GM21723 (cell line): ENCODE measurements at regions not wholly inside any gene's neighbourhood (a gene's known extent, or its start where the extent isn't known, plus 50 kb on each side); places are given as distances from the start of the nearest gene placed in this dataset.
A peak's percentile ranks its signal among the peaks of the same experiment; 100 is the strongest.

ENCODE experiments used
- ATAC-seq: cut with Tn5 transposase; IDR thresholded peaks from one replicate; pipeline ENCODE4 v1.9.1; 2021; ENCODE audit warnings: mild to moderate bottlenecking, moderate library complexity; ENCODE audit not compliant: unreplicated experiment

DNA sequence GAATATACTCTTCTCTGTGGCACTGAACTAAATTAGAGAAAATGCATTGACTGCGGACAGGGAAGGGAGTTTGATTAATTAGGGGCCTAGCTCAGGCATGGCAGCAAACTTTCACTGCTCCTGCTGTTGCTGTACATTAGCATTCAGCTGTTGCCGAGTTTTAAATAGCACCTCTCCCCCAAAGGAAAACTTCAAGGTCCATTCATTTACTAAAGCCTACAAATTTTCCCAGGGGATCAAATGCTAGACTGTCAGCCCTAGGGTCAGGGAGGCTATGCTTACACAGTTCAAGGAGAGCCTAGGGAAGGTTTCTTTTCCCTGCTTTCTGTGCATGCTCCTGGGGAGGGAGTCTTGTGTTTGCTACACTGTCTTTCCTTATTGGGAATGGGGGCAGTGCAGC, 60.0 kb upstream of the GZMB start:
- ATAC-seq, result no peak

DNA sequence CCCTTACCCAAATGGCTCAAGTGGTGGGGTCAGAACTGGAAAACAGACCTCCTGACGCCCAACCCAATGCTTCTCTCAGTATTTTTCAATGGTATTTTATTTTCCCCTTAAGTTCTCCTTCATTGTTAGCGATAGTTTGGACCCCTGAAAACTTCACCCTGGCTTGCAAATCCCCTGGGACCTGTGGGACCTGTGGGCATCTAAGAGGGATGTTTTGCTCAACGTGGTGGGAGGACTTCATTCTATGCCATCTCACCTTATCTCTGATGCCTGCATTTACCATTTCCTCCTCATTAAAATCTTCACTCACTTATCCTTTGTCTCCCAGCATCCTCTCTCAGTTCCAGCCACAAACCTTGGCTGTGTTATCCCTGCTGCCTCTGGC, 59.4 kb upstream of the GZMB start:
- ATAC-seq, result no peak

DNA sequence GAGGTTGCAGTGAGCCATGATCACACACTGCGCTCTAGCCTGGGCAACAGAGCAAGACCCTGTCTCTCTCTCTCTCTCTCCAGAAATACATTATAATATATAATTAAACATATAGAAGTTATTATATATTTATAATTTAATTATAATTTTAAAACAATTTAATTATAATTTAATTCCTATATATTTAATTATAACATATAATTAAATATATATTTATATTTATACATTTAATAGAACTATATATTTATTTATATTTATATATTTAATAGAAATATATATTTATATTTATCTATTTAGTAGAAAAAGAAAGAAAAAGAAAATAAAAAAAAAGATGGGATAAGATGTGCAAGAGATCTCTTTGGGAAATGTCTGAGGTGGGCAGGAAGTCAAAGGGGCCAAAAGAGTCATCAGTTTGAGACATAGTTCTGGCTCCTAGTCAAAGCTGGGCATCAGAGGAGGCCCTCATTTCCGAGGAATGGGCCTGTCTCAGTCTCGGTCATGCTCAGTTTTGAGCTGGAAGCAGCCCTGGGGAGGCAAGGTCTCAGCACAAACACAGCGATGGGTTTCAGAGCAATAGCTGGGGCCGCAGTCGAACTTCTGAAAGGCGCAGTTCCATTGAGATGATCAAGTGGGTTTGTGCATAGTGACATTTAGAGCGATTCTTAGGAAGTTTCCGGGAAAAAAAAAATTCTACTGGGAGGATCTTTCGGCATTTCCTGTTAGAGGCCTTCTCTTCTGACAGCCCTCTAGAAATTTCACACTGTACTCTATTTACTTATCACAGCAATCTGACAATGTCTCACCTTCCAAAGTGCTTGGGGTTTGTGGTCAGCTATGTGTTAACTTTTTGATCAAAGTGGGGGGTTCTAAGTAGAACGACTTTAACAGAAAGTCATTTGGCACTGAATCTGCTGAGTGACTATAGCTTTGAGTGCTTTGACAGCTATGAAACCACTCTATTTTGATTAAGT, 58.7 kb upstream of the GZMB start:
- ATAC-seq, result no peak

DNA sequence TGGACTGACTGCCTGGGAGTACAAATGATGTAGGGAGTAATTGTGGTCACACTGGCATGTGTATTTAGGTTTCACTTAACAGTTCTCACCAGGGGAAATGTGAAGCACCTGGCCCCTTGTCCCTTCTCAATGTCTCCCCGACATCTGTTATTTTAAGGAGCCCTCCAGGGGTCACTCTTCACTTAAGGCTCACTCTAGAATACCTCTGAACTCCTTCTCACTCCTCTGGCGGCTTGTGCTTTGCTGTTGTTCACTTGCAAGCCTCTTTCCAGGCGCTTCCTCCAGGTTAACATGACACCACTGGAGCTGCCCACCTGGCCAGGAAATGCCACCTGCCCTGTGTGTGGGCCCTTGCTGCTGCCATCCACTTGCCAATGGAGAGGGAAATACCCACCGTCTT, 56.5 kb upstream of the GZMB start:
- peak; percentile 58 for ATAC-seq

DNA sequence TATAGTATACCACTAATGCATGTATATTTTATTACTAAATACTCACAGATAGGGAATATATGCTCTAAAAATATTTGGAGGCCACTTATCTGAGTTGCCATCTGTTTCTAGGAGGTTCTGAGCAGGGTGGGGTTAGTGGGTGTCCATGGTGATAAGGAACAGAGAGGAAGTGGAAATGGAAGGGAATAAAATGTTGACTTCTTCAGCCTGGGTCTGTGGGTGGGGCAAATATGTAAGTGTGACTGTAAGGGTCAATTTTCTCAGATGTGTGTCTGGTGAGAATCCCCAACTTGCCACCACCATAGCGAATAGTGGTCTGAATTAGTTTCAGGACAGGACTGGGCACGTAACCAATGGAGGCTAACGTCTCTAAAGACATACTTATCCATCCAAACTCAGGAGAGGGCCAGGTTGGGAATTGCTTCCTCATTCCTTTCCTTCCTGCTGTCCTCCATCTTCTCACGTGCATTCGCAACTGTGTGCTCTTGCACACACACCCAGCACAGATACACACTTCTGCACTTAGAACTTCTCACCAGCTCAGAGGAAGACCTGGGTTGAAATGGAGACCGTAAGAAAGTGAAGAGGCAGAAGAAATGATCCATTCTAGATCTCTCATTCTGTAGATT, 54.2 kb upstream of the GZMB start:
- no peak for ATAC-seq
